GM12878 (cell line): ENCODE measurements at regions not wholly inside any gene's neighbourhood (a gene's known extent, or its start where the extent isn't known, plus 50 kb on each side); places are given as distances from the start of the nearest gene placed in this dataset.

Experiments used
- CTCF ChIP-seq, 3 experiments: IDR thresholded peaks in 2 of 3; conservative IDR thresholded peaks in 1 of 3; 2 replicates each; pipeline ENCODE4 v1.5.1; 2011; ENCODE audit warnings: low read depth in 3 of 3, low read length in 3 of 3, mild to moderate bottlenecking in 3 of 3, control low read depth in 2 of 3, moderate library complexity in 2 of 3, inconsistent platforms in 1 of 3, mixed read lengths in 1 of 3; ENCODE audit not compliant: control insufficient read depth in 2 of 3, insufficient read depth in 1 of 3; ENCODE audit errors: extremely low read depth in 1 of 3
- REST ChIP-seq: IDR thresholded peaks from 2 replicates; pipeline ENCODE4 v1.6.1; 2012; ENCODE audit warnings: mild to moderate bottlenecking, low read depth, low read length

- TF ChIP-seq CTCF (IDR thresholded peaks at IDR 0.05 in 2 of 3, conservative IDR thresholded peaks at IDR 0.05 in 1 of 3; ENCODE audit: control insufficient read depth in 2 of 3, extremely low read depth in 1 of 3, insufficient read depth in 1 of 3, low read depth in 3 of 3, low read length in 3 of 3) = no peak
- TF ChIP-seq REST = no peak
These were observed 294.0 kb downstream of the SOX2 start for GRCh38 chr3:182005701-182006100.
